ENCODE measurements at regions not wholly inside any gene's neighbourhood (a gene's known extent, or its start where the extent isn't known, plus 50 kb on each side); places are given as distances from the start of the nearest gene placed in this dataset.

DNA sequence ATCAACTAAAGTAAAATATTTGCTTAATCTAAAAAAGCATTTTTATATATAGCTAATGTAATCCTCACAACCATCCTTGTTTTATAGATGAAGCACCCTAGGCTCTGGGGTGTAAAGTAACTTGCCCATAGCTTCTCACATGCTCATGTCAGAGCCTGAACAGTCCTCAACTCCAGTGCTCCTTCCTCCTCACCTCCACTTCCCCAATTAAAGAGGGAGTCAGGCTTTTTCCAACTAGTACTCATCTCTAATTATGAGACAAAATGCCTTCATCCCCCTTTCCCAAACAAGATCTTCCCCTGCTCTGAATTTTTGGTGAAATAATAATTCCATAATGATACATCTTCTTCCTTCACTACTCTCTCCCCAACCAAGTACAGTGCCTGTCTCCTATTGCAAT, 290.8 kb upstream of the PRDM1 start:
- peaks cover 11% of the 10 kb centered on the region for H3K4me1 Mint-ChIP-seq (ENCODE audit: low read depth)
- no peaks in the 10 kb centered on the region for H3K9me3 Mint-ChIP-seq (ENCODE audit: low read depth)
- H3K27me3 Mint-ChIP-seq (ENCODE audit: low read depth) = no peaks in the 10 kb centered on the region
- TF ChIP-seq, protein P1, sequence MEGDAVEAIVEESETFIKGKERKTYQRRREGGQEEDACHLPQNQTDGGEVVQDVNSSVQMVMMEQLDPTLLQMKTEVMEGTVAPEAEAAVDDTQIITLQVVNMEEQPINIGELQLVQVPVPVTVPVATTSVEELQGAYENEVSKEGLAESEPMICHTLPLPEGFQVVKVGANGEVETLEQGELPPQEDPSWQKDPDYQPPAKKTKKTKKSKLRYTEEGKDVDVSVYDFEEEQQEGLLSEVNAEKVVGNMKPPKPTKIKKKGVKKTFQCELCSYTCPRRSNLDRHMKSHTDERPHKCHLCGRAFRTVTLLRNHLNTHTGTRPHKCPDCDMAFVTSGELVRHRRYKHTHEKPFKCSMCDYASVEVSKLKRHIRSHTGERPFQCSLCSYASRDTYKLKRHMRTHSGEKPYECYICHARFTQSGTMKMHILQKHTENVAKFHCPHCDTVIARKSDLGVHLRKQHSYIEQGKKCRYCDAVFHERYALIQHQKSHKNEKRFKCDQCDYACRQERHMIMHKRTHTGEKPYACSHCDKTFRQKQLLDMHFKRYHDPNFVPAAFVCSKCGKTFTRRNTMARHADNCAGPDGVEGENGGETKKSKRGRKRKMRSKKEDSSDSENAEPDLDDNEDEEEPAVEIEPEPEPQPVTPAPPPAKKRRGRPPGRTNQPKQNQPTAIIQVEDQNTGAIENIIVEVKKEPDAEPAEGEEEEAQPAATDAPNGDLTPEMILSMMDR (IDR thresholded peaks at IDR 0.05) = no peak
- no peak overlapping the region for H3K4me3 Mint-ChIP-seq (ENCODE audit: unreplicated experiment)
- H3K27ac Mint-ChIP-seq (ENCODE audit: unreplicated experiment) = no peak overlapping the region
- no peak for DNase-seq (ENCODE audit: low spot score)
- H3K36me3 Mint-ChIP-seq (ENCODE audit: low read depth) = no peaks in the 10 kb centered on the region

DNA sequence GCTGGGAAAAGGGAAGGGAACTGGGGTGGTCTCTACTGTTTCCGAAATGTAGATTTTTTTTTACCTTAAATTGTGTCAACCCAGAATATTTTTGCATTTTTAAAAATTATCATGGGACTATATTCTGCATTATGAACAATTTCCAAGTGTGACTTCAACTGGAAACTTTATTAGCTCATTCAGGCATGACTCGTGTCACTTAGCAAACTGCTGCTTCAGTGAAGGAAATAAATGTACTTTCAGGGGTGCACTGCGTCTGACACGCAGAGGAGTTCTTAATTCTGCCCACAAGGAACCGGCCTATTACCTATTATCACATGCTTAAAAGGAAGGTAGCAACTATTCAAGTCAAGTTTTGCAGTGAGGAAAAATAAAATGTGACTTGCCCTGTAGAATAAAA, 291.3 kb upstream of the PRDM1 start:
- TF ChIP-seq, protein P1 (IDR thresholded peaks at IDR 0.05) = no peak
- Mint-ChIP-seq H3K4me1 (ENCODE audit: low read depth) (peaks cover 11% of the 10 kb centered on the region), H3K27ac (ENCODE audit: unreplicated experiment) (no peak overlapping the region), H3K4me3 (ENCODE audit: unreplicated experiment) (no peak overlapping the region), H3K27me3 (ENCODE audit: low read depth) (no peaks in the 10 kb centered on the region), H3K9me3 (ENCODE audit: low read depth) (no peaks in the 10 kb centered on the region), H3K36me3 (ENCODE audit: low read depth) (no peaks in the 10 kb centered on the region)
- no peak for DNase-seq (ENCODE audit: low spot score)

DNA sequence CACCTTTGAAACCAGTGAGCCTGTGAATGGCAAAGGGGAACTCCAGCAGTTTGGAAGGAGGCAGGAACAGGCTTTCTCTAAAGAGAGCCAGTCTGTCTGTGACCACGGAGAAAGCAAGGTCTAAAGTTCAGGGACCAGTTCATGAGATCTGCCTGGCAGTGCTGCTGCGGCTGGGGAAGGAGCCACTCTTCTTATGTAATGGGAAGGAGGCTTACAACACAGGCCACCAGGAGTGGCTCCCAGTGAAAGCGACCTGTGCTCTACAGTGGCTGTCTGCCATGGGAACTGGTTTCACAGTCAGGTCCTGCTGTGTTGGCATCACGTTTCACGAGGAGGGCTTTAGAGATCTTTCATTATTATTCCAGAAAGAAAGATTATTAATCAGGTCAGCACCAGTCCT, 291.9 kb upstream of the PRDM1 start:
- Mint-ChIP-seq H3K36me3 (ENCODE audit: low read depth) (no peaks in the 10 kb centered on the region), H3K4me3 (ENCODE audit: unreplicated experiment) (no peak overlapping the region), H3K27me3 (ENCODE audit: low read depth) (no peaks in the 10 kb centered on the region), H3K4me1 (ENCODE audit: low read depth) (peaks cover 11% of the 10 kb centered on the region), H3K9me3 (ENCODE audit: low read depth) (no peaks in the 10 kb centered on the region), H3K27ac (ENCODE audit: unreplicated experiment) (no peak overlapping the region)
- TF ChIP-seq, protein P1 (IDR thresholded peaks at IDR 0.05) = no peak
- DNase-seq (ENCODE audit: low spot score) = no peak

DNA sequence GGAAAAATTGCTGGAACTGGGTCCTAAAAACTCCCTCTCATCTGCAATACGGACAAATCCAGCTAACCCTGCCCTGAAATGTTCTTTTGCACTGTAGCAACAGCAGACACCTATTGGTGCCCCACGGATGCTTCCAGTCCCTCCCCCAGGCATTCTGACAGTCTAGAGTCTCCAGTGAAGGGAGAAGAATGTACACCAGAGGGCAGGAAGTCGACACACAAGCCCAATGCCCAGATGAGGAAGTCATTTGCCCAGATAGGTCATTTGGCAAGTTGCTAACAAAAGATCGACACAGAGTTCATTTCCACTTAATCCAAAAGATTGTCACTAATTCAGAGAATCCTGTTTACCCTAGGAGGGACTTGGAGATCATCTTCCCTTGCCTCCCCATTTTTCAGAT, 293.0 kb upstream of the PRDM1 start:
- no peak overlapping the region for H3K27ac Mint-ChIP-seq (ENCODE audit: unreplicated experiment)
- peaks cover 6% of the 10 kb centered on the region for H3K4me1 Mint-ChIP-seq (ENCODE audit: low read depth)
- no peaks in the 10 kb centered on the region for H3K36me3 Mint-ChIP-seq (ENCODE audit: low read depth)
- H3K4me3 Mint-ChIP-seq (ENCODE audit: unreplicated experiment) = no peak overlapping the region
- TF ChIP-seq, protein P1 (IDR thresholded peaks at IDR 0.05) = peak; percentile 23
- no peak for DNase-seq (ENCODE audit: low spot score)
- no peaks in the 10 kb centered on the region for H3K27me3 Mint-ChIP-seq (ENCODE audit: low read depth)
- no peaks in the 10 kb centered on the region for H3K9me3 Mint-ChIP-seq (ENCODE audit: low read depth)

DNA sequence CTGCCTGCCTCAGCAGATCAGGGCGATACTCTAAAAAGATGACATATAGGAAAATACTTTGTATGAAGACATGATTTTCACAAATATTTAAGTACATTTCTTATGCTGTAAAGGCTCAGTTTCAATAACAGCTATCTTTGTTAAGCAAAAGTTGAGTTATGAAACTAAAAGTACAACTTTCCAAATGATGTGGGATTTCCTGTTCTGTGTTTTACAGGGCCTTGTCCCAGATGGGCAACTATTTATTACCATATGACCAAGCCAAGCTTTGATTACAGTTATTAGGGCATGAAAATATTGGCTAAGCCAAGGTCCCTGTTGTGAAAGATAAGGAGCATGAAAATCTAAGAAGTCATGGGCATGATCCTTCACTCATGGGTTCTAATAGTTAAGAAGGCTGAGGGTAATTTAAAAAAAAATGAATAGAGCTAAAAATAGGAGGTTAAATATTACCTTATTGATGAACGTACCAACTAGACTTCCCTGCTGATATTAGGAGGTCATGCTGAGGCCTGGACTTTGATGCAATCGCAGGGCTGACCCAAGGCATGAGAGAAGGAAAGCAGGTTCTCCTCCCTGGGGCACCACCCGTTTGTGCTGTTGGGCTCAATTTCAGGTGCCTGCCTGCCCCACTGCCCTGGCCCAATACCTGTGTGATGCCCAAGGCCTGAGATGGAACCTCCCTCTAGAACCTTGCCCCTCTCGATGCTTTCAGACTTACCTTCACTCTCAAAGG, 294.4 kb upstream of the PRDM1 start:
- Mint-ChIP-seq H3K9me3 (ENCODE audit: low read depth) (no peaks in the 10 kb centered on the region), H3K4me3 (ENCODE audit: unreplicated experiment) (no peak overlapping the region), H3K36me3 (ENCODE audit: low read depth) (no peaks in the 10 kb centered on the region), H3K4me1 (ENCODE audit: low read depth) (no peaks in the 10 kb centered on the region), H3K27me3 (ENCODE audit: low read depth) (no peaks in the 10 kb centered on the region), H3K27ac (ENCODE audit: unreplicated experiment) (no peak overlapping the region)
- DNase-seq (ENCODE audit: low spot score) = no peak
- TF ChIP-seq, protein P1 (IDR thresholded peaks at IDR 0.05) = no peak
